ENCODE measurements at regions not wholly inside any gene's neighbourhood (a gene's known extent, or its start where the extent isn't known, plus 50 kb on each side); places are given as distances from the start of the nearest gene placed in this dataset.

DNA sequence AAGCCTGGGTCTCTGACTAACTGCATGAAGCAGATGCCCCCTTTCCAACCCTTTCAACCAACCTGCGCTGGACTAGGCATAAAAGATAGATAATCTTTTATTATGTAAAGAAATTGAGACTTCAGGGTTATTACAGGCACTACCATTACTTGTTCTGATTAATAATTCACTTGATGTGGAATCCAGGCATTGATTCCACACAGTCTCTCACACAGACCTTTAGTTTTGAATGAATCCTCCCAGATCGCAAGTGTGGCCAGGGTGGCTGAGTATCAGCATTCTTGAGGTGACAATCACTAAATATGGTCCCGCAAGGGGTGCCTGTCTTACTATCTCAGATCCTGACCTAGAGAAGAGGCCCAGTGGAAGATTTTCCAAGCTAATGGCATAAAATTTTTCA is 368.9 kb upstream of the ONECUT1 start:
- TF ChIP-seq, protein P1, sequence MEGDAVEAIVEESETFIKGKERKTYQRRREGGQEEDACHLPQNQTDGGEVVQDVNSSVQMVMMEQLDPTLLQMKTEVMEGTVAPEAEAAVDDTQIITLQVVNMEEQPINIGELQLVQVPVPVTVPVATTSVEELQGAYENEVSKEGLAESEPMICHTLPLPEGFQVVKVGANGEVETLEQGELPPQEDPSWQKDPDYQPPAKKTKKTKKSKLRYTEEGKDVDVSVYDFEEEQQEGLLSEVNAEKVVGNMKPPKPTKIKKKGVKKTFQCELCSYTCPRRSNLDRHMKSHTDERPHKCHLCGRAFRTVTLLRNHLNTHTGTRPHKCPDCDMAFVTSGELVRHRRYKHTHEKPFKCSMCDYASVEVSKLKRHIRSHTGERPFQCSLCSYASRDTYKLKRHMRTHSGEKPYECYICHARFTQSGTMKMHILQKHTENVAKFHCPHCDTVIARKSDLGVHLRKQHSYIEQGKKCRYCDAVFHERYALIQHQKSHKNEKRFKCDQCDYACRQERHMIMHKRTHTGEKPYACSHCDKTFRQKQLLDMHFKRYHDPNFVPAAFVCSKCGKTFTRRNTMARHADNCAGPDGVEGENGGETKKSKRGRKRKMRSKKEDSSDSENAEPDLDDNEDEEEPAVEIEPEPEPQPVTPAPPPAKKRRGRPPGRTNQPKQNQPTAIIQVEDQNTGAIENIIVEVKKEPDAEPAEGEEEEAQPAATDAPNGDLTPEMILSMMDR (IDR thresholded peaks at IDR 0.05; ENCODE audit: control extremely low read depth, extremely low read depth): no peak
- no peak for ATAC-seq (ENCODE audit: insufficient read depth, low FRiP score)
- 93 to 94% methylated on average over 3 of the region's 3 CpGs for WGBS, 2 donors
- no peak overlapping the region for H3K4me3 ChIP-seq
- no peak overlapping the region for H3K27ac ChIP-seq (ENCODE audit: low read depth in 1 of 2, low read length in 1 of 2)
- no peaks in the 10 kb centered on the region for H3K9me3 ChIP-seq (ENCODE audit: control insufficient read depth in 4 of 4, insufficient read depth in 3 of 4, low read length in 3 of 4)
- peaks cover 0 to 2% (median 0%) of the 10 kb centered on the region in 3 donors for H3K27me3 ChIP-seq (ENCODE audit: control insufficient read depth in 3 of 3, insufficient read depth in 3 of 3, low read length in 2 of 3)
- DNase-seq: no peak
- H3K36me3 ChIP-seq (ENCODE audit: control insufficient read depth in 4 of 4, insufficient read depth in 4 of 4, low read length in 4 of 4): no peaks in the 10 kb centered on the region
- H3K4me1 ChIP-seq (ENCODE audit: control insufficient read depth in 5 of 5, insufficient read depth in 5 of 5, low read length in 5 of 5): no peaks in the 10 kb centered on the region
- no peak overlapping the region for H3K9ac ChIP-seq (ENCODE audit: insufficient read depth in 1 of 2, low read length in 2 of 2)

DNA sequence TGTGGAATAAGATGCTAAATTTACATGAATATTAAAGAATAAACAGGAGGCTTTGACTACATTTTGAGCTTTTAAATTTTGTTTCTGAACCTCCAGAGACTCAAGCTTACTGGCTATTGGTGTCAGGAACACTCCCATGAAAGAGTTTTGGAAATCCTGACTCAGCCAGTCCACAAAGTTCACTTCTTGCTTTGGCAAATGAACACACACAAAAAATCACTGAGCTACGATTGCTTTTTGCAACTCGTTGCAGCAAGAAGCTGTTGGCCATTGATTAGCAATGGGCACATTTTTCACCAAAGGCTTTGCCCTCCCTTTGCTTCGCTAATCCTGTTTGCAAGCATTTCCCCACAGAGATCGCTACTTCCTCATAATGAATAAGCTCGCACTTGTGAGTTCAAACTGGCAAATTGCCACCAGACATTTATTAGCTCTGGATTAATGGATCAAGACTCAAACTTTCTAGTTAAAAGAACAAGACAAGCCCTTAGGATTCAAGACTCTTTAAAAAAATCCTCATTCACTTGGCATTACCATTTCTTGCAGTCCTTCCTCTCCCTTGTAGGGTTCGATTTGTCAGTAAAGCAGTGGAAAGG is 343.2 kb upstream of the ONECUT1 start:
- H3K9me3 ChIP-seq (ENCODE audit: control insufficient read depth in 4 of 4, insufficient read depth in 3 of 4, low read length in 3 of 4): no peaks in the 10 kb centered on the region
- ATAC-seq (ENCODE audit: insufficient read depth, low FRiP score) (no peak), DNase-seq (no peak)
- H3K27ac ChIP-seq (ENCODE audit: low read depth in 1 of 2, low read length in 1 of 2): no peak overlapping the region
- TF ChIP-seq, protein P1 (IDR thresholded peaks at IDR 0.05; ENCODE audit: control extremely low read depth, extremely low read depth): no peak
- H3K36me3 ChIP-seq (ENCODE audit: control insufficient read depth in 4 of 4, insufficient read depth in 4 of 4, low read length in 4 of 4): no peaks in the 10 kb centered on the region
- H3K4me1 ChIP-seq (ENCODE audit: control insufficient read depth in 5 of 5, insufficient read depth in 5 of 5, low read length in 5 of 5): no peaks in the 10 kb centered on the region
- no peak overlapping the region for H3K9ac ChIP-seq (ENCODE audit: insufficient read depth in 1 of 2, low read length in 2 of 2)
- no peaks in the 10 kb centered on the region for H3K27me3 ChIP-seq (ENCODE audit: control insufficient read depth in 3 of 3, insufficient read depth in 3 of 3, low read length in 2 of 3)
- no peak overlapping the region for H3K4me3 ChIP-seq
- 44 to 48% methylated on average over 6 of the region's 6 CpGs for WGBS, 2 donors

DNA sequence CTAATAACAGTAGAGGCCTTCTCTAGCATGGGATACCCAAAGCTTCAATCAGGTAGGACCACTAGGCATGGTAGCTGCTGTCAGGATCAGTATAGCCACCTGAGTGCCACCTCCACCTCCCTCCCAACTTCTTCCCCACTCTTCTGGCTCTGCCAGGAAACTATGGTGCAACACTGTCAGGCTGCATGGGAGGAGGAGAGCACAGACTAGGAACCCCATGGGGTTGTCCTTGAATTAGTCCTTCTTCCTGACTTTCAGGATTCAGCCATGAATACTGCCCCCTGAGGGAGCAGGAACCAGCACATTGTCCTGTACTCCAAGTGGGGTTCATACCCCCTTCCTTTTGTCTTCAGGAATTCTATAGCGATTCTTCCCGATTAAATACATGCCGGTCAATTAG is 340.8 kb upstream of the ONECUT1 start:
- WGBS, 2 donors: 96% methylated on average over 3 of the region's 3 CpGs
- no peak overlapping the region for H3K4me3 ChIP-seq
- no peaks in the 10 kb centered on the region for H3K36me3 ChIP-seq (ENCODE audit: control insufficient read depth in 4 of 4, insufficient read depth in 4 of 4, low read length in 4 of 4)
- no peaks in the 10 kb centered on the region for H3K4me1 ChIP-seq (ENCODE audit: control insufficient read depth in 5 of 5, insufficient read depth in 5 of 5, low read length in 5 of 5)
- TF ChIP-seq, protein P1 (IDR thresholded peaks at IDR 0.05; ENCODE audit: control extremely low read depth, extremely low read depth): no peak
- H3K27ac ChIP-seq (ENCODE audit: low read depth in 1 of 2, low read length in 1 of 2): no peak overlapping the region
- no peak overlapping the region for H3K9ac ChIP-seq (ENCODE audit: insufficient read depth in 1 of 2, low read length in 2 of 2)
- ATAC-seq (ENCODE audit: insufficient read depth, low FRiP score): no peak
- DNase-seq: no peak
- H3K9me3 ChIP-seq (ENCODE audit: control insufficient read depth in 4 of 4, insufficient read depth in 3 of 4, low read length in 3 of 4): no peaks in the 10 kb centered on the region
- no peaks in the 10 kb centered on the region for H3K27me3 ChIP-seq (ENCODE audit: control insufficient read depth in 3 of 3, insufficient read depth in 3 of 3, low read length in 2 of 3)

Data from lung (tissue), 11 donors.